ENCODE measurements at regions not wholly inside any gene's neighbourhood (a gene's known extent, or its start where the extent isn't known, plus 50 kb on each side); places are given as distances from the start of the nearest gene placed in this dataset.

DNA sequence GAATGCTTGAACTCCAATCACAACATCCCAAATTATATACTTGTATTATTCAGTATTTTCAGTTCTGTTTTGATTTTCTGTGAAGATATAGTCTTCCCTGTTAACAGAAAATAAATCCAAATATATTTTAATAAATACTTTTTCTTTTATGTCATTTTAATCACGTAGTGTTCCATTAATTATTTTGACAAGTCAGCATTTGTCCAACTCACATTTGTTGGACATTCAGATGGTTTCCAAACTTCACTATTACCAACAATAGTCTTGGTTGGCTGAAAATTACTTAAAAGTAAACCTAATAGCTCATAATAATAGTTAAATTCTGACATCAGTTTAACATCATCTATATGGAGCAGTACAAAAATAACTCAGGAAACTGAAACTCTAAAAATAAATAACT lies 60.7 kb upstream of the SPANXD start:
- no peak overlapping the region for H3K4me3 ChIP-seq (replicated peaks in 1 of 2; ENCODE audit: low read depth in 2 of 2, low read length in 2 of 2)
- DNase-seq (ENCODE audit: low read depth in 2 of 2) = no peak
- TF ChIP-seq, protein P1, sequence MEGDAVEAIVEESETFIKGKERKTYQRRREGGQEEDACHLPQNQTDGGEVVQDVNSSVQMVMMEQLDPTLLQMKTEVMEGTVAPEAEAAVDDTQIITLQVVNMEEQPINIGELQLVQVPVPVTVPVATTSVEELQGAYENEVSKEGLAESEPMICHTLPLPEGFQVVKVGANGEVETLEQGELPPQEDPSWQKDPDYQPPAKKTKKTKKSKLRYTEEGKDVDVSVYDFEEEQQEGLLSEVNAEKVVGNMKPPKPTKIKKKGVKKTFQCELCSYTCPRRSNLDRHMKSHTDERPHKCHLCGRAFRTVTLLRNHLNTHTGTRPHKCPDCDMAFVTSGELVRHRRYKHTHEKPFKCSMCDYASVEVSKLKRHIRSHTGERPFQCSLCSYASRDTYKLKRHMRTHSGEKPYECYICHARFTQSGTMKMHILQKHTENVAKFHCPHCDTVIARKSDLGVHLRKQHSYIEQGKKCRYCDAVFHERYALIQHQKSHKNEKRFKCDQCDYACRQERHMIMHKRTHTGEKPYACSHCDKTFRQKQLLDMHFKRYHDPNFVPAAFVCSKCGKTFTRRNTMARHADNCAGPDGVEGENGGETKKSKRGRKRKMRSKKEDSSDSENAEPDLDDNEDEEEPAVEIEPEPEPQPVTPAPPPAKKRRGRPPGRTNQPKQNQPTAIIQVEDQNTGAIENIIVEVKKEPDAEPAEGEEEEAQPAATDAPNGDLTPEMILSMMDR (IDR thresholded peaks at IDR 0.05; ENCODE audit: low read depth, low read length) = no peak

DNA sequence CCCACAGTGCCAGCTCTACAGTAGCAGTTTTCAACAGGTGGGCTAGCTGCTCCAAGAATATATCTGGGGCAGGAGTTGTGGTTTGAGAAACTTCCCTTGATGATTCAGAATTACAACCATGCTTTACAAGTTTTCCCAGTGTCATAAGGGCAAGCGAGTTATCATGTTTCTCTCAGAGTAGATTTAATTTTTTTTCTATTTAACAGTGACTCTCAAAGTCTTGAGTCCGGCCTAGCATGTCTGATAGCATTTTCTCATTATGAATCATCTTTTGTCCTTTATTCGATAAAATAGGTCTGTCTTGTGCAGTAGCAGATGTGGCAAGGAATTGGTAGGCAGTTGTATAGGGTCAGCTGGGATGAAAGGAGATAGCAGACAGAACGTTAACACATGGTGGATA lies 62.2 kb upstream of the SPANXD start:
- no peak overlapping the region for H3K4me3 ChIP-seq (replicated peaks in 1 of 2; ENCODE audit: low read depth in 2 of 2, low read length in 2 of 2)
- peak in 1 of 2 donors; percentile 15 for DNase-seq (ENCODE audit: low read depth in 2 of 2)
- TF ChIP-seq, protein P1 (IDR thresholded peaks at IDR 0.05; ENCODE audit: low read depth, low read length) = no peak

DNA sequence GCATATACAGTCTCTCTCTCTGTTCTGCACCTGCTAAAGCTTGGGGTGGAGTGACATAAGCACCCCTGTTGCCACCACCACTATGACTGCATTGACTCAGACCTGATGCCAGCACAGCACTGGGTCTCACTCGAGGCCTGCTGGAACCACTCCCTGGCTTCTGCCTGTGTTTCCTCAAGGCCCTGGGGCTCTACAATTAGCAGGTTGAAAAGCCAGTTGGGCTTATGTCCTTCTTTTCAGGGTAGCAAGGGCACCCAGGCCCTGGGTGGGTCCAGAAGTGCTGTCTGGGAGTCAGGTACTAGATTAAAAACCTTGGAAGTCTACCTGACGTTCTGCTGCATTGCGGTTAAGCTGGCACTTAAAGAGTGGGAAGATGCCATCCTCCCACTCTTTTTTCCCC lies 50.5 kb upstream of the MAGEC3 start:
- DNase-seq (ENCODE audit: low read depth in 2 of 2) = no peak
- H3K4me3 ChIP-seq (replicated peaks in 1 of 2; ENCODE audit: low read depth in 2 of 2, low read length in 2 of 2) = no peak overlapping the region
- TF ChIP-seq, protein P1 (IDR thresholded peaks at IDR 0.05; ENCODE audit: low read depth, low read length) = no peak

Measured in cardiac fibroblast (primary cell).